WTC11 (cell line): ENCODE measurements at regions not wholly inside any gene's neighbourhood (a gene's known extent, or its start where the extent isn't known, plus 50 kb on each side); places are given as distances from the start of the nearest gene placed in this dataset.

ENCODE experiments used
- ATAC-seq: fragments of 200-7000 bp; cut with Tn5 transposase; 2 replicates; pipeline ENCODE4 v1.10.0; 2021; ENCODE audit warnings: mild to moderate bottlenecking, moderate library complexity
- CTCF ChIA-PET: fragments of 300-600 bp; sonication (Branson Sonifier 250); formaldehyde crosslinking; loops from one replicate; lab custom pipeline; 2021; ENCODE audit warnings: antibody characterized with exemption; lab: Charles Lee
- POLR2A ChIA-PET: fragments of 350-600 bp; sonication (Branson Sonifier 250); formaldehyde crosslinking; loops from one replicate; lab custom pipeline; 2021; ENCODE audit warnings: antibody characterized with exemption; lab: Charles Lee
- DNase-seq: peaks from one replicate; pipeline ENCODE4 v3.0.0; 2021; ENCODE audit warnings: low spot score
- H3K27ac Mint-ChIP-seq: 2 replicates; pipeline ENCODE4 v1.8.0; 2021; ENCODE audit warnings: mixed read lengths
- H3K27me3 Mint-ChIP-seq: 2 replicates; pipeline ENCODE4 v1.8.0; 2021; ENCODE audit warnings: low read depth, mild to moderate bottlenecking, moderate library complexity, mixed read lengths
- H3K36me3 Mint-ChIP-seq: 2 replicates; pipeline ENCODE4 v1.8.0; 2021; ENCODE audit warnings: mixed read lengths
- H3K4me1 Mint-ChIP-seq: 2 replicates; pipeline ENCODE4 v1.8.0; 2022; ENCODE audit warnings: mixed read lengths
- H3K4me3 Mint-ChIP-seq: 2 replicates; pipeline ENCODE4 v1.8.0; 2021; ENCODE audit warnings: mild to moderate bottlenecking, moderate library complexity, mixed read lengths
- H3K9me3 Mint-ChIP-seq: 2 replicates; pipeline ENCODE4 v1.8.0; 2021; ENCODE audit warnings: mixed read lengths
- CBFB ChIP-seq: sonication (generic); formaldehyde crosslinking; IDR thresholded peaks from 2 replicates; pipeline ENCODE4 v1.8.1; 2022; ENCODE audit warnings: mild to moderate bottlenecking, low read depth, missing genetic modification reagents
- CDX4 ChIP-seq: fragments of 250-450 bp; sonication (Bioruptor Pico); IDR thresholded peaks from 2 replicates; pipeline ENCODE4 v1.9.0; 2021; ENCODE audit warnings: moderate library complexity, mild to moderate bottlenecking, inconsistent platforms, borderline replicate concordance
- CREB1 ChIP-seq: sonication (generic); formaldehyde crosslinking; IDR thresholded peaks from 2 replicates; pipeline ENCODE4 v1.8.0; 2023; ENCODE audit warnings: mild to moderate bottlenecking, missing genetic modification reagents
- FOXK1 ChIP-seq: sonication (generic); formaldehyde crosslinking; IDR thresholded peaks from 2 replicates; pipeline ENCODE4 v1.8.0; 2022; ENCODE audit warnings: mild to moderate bottlenecking, moderate library complexity, missing genetic modification reagents
- GTF2I ChIP-seq: fragments of 250-450 bp; sonication (Bioruptor Pico); conservative IDR thresholded peaks from 2 replicates; pipeline ENCODE4 v1.4.0; 2021; ENCODE audit warnings: mild to moderate bottlenecking
- IRF1 ChIP-seq: sonication (generic); formaldehyde crosslinking; IDR thresholded peaks from 2 replicates; pipeline ENCODE4 v1.8.0; 2023; ENCODE audit warnings: missing genetic modification reagents
- IRF2 ChIP-seq: sonication (generic); formaldehyde crosslinking; IDR thresholded peaks from 2 replicates; pipeline ENCODE4 v1.8.0; 2022; ENCODE audit warnings: low read depth, missing genetic modification reagents, borderline replicate concordance
- MAX ChIP-seq: sonication (generic); formaldehyde crosslinking; IDR thresholded peaks from 2 replicates; pipeline ENCODE4 v1.8.0; 2022; ENCODE audit warnings: mild to moderate bottlenecking, missing genetic modification reagents
- MLX ChIP-seq: sonication (generic); formaldehyde crosslinking; IDR thresholded peaks from 2 replicates; pipeline ENCODE4 v1.8.1; 2023; ENCODE audit warnings: mild to moderate bottlenecking, missing genetic modification reagents, moderate library complexity
- MXD4 ChIP-seq: fragments of 250-450 bp; sonication (Bioruptor Pico); IDR thresholded peaks from 2 replicates; pipeline ENCODE4 v1.8.0; 2021; ENCODE audit warnings: mild to moderate bottlenecking, moderate library complexity, borderline replicate concordance
- NFATC4 ChIP-seq: fragments of 250-450 bp; sonication (Bioruptor Pico); IDR thresholded peaks from 2 replicates; pipeline ENCODE4 v1.9.0; 2021; ENCODE audit warnings: mild to moderate bottlenecking
- NR1H2 ChIP-seq: sonication (generic); formaldehyde crosslinking; IDR thresholded peaks from 2 replicates; pipeline ENCODE4 v1.9.0; 2021; ENCODE audit warnings: mild to moderate bottlenecking, moderate library complexity, missing genetic modification reagents
- PRDM15 ChIP-seq: sonication (generic); formaldehyde crosslinking; IDR thresholded peaks from 2 replicates; pipeline ENCODE4 v1.8.0; 2022; ENCODE audit warnings: missing genetic modification reagents
- PRRX2 ChIP-seq: fragments of 250-450 bp; sonication (Bioruptor Pico); IDR thresholded peaks from 2 replicates; pipeline ENCODE4 v1.8.0; 2021; ENCODE audit warnings: mild to moderate bottlenecking
- SOX15 ChIP-seq: fragments of 250-450 bp; sonication (Bioruptor Pico); IDR thresholded peaks from 2 replicates; pipeline ENCODE4 v1.9.0; 2021; ENCODE audit warnings: mild to moderate bottlenecking
- SP1 ChIP-seq: sonication (generic); formaldehyde crosslinking; conservative IDR thresholded peaks from 2 replicates; pipeline ENCODE4 v1.8.1; 2022; ENCODE audit warnings: missing genetic modification reagents
- USF1 ChIP-seq: sonication (generic); formaldehyde crosslinking; IDR thresholded peaks from 2 replicates; pipeline ENCODE4 v1.8.0; 2022; ENCODE audit warnings: mild to moderate bottlenecking, missing genetic modification reagents
- ZMAT4 ChIP-seq: fragments of 250-450 bp; sonication (Bioruptor Pico); IDR thresholded peaks from 2 replicates; pipeline ENCODE4 v1.9.0; 2021; ENCODE audit warnings: mild to moderate bottlenecking
- ZNF121 ChIP-seq: sonication (generic); formaldehyde crosslinking; IDR thresholded peaks from 2 replicates; pipeline ENCODE4 v1.8.0; 2023; ENCODE audit warnings: missing genetic modification reagents
- ZNF138 ChIP-seq: sonication (generic); formaldehyde crosslinking; conservative IDR thresholded peaks from 2 replicates; pipeline ENCODE4 v1.8.1; 2022; ENCODE audit warnings: mild to moderate bottlenecking, moderate library complexity, missing genetic modification reagents
- ZNF416 ChIP-seq: fragments of 250-450 bp; sonication (Bioruptor Pico); IDR thresholded peaks from 2 replicates; pipeline ENCODE4 v1.9.0; 2021; ENCODE audit warnings: mild to moderate bottlenecking, inconsistent platforms
- ZNF425 ChIP-seq: fragments of 250-450 bp; sonication (Bioruptor Pico); conservative IDR thresholded peaks from 2 replicates; pipeline ENCODE4 v1.9.0; 2021; ENCODE audit warnings: mild to moderate bottlenecking

GRCh38 chr2:217316743-217317142, 456.9 kb upstream of the TNP1 start:
- DNase-seq (no peak), ATAC-seq (no peak)
- Mint-ChIP-seq H3K9me3 (peaks cover 26% of the 10 kb centered on the region), H3K36me3 (peaks cover 6% of the 10 kb centered on the region), H3K27me3 (no peaks in the 10 kb centered on the region; the same call in none of the 2 replicates), H3K4me1 (no peaks in the 10 kb centered on the region), H3K4me3 (no peak overlapping the region), H3K27ac (no peak overlapping the region)
- CTCF ChIA-PET = no interaction called here
- POLR2A ChIA-PET = no interaction called here
- no peak for TF ChIP-seq NFATC4 (CRISPR knock-in tag)
- TF ChIP-seq CDX4 (CRISPR knock-in tag) = no peak
- no peak for TF ChIP-seq SOX15 (CRISPR knock-in tag)
- no peak for TF ChIP-seq CBFB (CRISPR knock-in tag)
- no peak for TF ChIP-seq FOXK1
- no peak for TF ChIP-seq ZNF138 (CRISPR knock-in tag)
- no peak for TF ChIP-seq IRF2 (CRISPR knock-in tag)
- no peak for TF ChIP-seq ZNF425 (CRISPR knock-in tag)
- TF ChIP-seq GTF2I (CRISPR knock-in tag) = no peak
- TF ChIP-seq IRF1 (CRISPR knock-in tag) = no peak
- no peak for TF ChIP-seq ZMAT4 (CRISPR knock-in tag)
- no peak for TF ChIP-seq NR1H2 (CRISPR knock-in tag)
- no peak for TF ChIP-seq ZNF416
- no peak for TF ChIP-seq MXD4 (CRISPR knock-in tag)
- TF ChIP-seq SP1 = no peak
- no peak for TF ChIP-seq USF1
- TF ChIP-seq MAX (CRISPR knock-in tag) = no peak
- TF ChIP-seq PRRX2 (CRISPR knock-in tag) = no peak
- TF ChIP-seq CREB1 (CRISPR knock-in tag) = no peak

GRCh38 chr2:217314021-217314460, 454.2 kb upstream of the TNP1 start:
- Mint-ChIP-seq H3K4me1 (no peaks in the 10 kb centered on the region), H3K27me3 (peaks cover 7% of the 10 kb centered on the region), H3K9me3 (peaks cover 40% of the 10 kb centered on the region), H3K27ac (no peak overlapping the region), H3K4me3 (no peak overlapping the region), H3K36me3 (peaks cover 6% of the 10 kb centered on the region)
- no peak for DNase-seq
- POLR2A ChIA-PET = no interaction called here
- no peak for ATAC-seq
- TF ChIP-seq PRDM15 (peak; percentile 58; the same call in 1 of the 2 replicates), MLX (CRISPR knock-in tag) (no peak), ZNF121 (CRISPR knock-in tag) (no peak)
- CTCF ChIA-PET = interaction anchor here (0.6 kb wide), 1 partner anchor 56 kb away, joined by 3 read pairs; no protein-coding TSS in a partner anchor
